ENCODE measurements at regions not wholly inside any gene's neighbourhood (a gene's known extent, or its start where the extent isn't known, plus 50 kb on each side); places are given as distances from the start of the nearest gene placed in this dataset.

DNA sequence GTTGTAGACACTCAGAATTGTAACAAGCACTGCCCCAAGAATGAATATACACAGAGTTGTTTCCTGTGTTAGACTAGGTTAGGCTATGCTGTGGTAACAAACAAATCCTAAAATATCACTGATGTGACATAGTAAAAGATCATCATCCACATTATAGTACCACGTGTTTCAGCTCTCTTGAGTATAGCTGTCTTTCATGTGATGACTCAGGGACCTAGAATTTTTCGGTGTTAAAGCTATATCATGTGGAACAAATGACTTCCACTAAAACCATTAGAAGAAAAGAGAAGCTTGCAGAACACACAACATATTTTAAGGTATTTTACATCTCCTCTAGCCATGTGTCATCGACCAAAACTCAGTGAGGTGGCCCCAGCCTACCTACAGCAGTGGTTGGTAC, 307.9 kb upstream of the RBMS3 start:
- no peak for DNase-seq (ENCODE audit: low read depth in 1 of 2, low spot score in 1 of 2)
- in situ Hi-C loops (cut with HindIII; ENCODE audit: low pct_unique_long_range_greater_than_20kb, low sequenced_read_pairs) = no loop called here
- TF ChIP-seq JUND (IDR thresholded peaks at IDR 0.05; ENCODE audit: low read depth) = no peak

DNA sequence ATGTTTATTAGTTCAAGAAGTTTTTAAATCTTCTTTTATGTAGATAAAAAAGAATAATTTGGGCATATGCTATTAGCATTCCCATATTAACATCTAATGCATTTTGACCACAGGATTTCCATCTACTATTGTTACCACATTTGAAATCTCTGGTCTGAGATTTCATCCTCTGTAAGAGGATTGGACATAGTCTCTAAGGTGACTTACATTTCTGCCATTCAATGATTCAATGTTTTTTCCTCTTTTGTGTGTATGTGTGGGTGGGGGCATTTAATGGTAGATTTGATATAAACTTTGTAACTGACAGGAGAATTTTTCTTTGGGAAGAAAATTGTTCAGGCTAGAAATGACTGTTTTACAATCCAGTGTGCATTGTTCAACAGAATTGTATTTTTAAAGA, 307.3 kb upstream of the RBMS3 start:
- no peak for TF ChIP-seq JUND (IDR thresholded peaks at IDR 0.05; ENCODE audit: low read depth)
- in situ Hi-C loops (cut with HindIII; ENCODE audit: low pct_unique_long_range_greater_than_20kb, low sequenced_read_pairs) = no loop called here
- no peak for DNase-seq (ENCODE audit: low read depth in 1 of 2, low spot score in 1 of 2)

DNA sequence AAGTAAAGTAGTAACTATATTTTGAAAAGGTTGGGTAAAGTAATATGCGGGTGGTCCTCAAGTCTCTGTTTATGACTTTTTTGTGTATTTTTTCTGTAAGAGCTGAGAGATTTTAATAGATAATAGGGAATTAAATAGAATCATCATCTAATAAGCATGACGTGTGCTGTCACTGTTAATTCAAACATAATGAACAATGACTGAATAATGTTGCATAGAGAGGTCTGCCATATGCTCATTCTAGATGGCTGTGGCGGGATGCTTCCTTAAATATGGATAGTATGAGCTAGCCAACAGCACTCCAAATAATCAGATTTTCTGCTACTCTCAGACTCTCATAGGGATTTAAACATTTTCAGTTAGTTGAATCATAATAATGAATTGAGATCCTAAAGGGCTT, 302.8 kb upstream of the RBMS3 start:
- DNase-seq (ENCODE audit: low read depth in 1 of 2, low spot score in 1 of 2) = no peak
- TF ChIP-seq JUND (IDR thresholded peaks at IDR 0.05; ENCODE audit: low read depth) = no peak
- in situ Hi-C loops (cut with HindIII; ENCODE audit: low pct_unique_long_range_greater_than_20kb, low sequenced_read_pairs) = no loop called here

DNA sequence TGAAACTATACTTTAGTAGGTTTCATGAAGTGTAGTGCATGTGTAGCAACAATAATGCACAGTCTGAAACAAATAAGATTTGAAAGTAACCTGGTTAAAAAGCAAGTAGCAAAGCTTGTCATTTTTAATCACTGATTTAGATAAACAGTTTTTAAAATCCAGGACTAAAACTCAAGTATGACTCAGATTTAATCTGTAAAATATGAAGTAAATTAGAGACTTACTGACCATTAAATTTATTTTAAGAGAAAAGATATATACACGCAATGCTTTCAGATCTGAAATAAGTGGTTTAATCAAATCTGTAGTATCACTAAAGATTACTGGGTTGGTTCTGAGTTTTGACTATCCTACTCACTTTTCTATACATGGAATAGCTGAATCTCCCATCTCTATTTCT, 300.7 kb upstream of the RBMS3 start:
- DNase-seq (ENCODE audit: low read depth in 1 of 2, low spot score in 1 of 2) = no peak
- no peak for TF ChIP-seq JUND (IDR thresholded peaks at IDR 0.05; ENCODE audit: low read depth)
- in situ Hi-C loops (cut with HindIII; ENCODE audit: low pct_unique_long_range_greater_than_20kb, low sequenced_read_pairs) = no loop called here

- in situ Hi-C loops (cut with HindIII; ENCODE audit: low pct_unique_long_range_greater_than_20kb, low sequenced_read_pairs) = no loop called here
- TF ChIP-seq JUND (IDR thresholded peaks at IDR 0.05; ENCODE audit: low read depth) = no peak
- no peak for DNase-seq (ENCODE audit: low read depth in 1 of 2, low spot score in 1 of 2)
These were observed 300.2 kb upstream of the RBMS3 start for GRCh38 chr3:28980631-28981030.

GRCh38 chr3:28982906-28983305, 298.0 kb upstream of the RBMS3 start:
- in situ Hi-C loops (cut with HindIII; ENCODE audit: low pct_unique_long_range_greater_than_20kb, low sequenced_read_pairs) = no loop called here
- DNase-seq (ENCODE audit: low read depth in 1 of 2, low spot score in 1 of 2) = no peak
- no peak for TF ChIP-seq JUND (IDR thresholded peaks at IDR 0.05; ENCODE audit: low read depth)

- in situ Hi-C loops (cut with HindIII; ENCODE audit: low pct_unique_long_range_greater_than_20kb, low sequenced_read_pairs) = no loop called here
- TF ChIP-seq JUND (IDR thresholded peaks at IDR 0.05; ENCODE audit: low read depth) = no peak
- DNase-seq (ENCODE audit: low read depth in 1 of 2, low spot score in 1 of 2) = no peak
These were observed 293.9 kb upstream of the RBMS3 start for GRCh38 chr3:28986922-28987321.

DNA sequence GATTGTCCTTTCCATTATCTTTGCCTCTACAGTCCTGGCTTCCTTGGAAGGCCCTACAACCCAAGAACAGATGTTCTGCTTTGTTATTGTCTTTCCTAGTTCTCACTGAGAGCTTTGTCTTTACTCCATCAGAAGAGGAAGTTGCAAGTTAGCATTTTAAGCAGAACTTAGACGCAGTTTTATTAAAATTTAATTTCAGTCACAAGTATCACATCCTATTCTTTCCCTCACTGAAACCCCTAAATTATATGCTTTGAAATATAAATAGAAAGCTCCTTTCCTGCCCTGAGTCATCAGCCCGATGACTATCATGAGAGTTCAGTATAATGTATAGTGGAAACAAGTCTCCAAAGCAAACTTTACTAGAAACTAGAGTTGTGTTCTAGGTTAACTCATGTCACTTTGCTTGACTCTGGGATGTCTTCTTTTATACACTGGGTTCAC, 291.2 kb upstream of the RBMS3 start:
- TF ChIP-seq JUND (IDR thresholded peaks at IDR 0.05; ENCODE audit: low read depth) = no peak
- no peak for DNase-seq (ENCODE audit: low read depth in 1 of 2, low spot score in 1 of 2)
- in situ Hi-C loops (cut with HindIII; ENCODE audit: low pct_unique_long_range_greater_than_20kb, low sequenced_read_pairs) = no loop called here

GRCh38 chr3:28994161-28994905, 286.5 kb upstream of the RBMS3 start:
- no peak for TF ChIP-seq JUND (IDR thresholded peaks at IDR 0.05; ENCODE audit: low read depth)
- in situ Hi-C loops (cut with HindIII; ENCODE audit: low pct_unique_long_range_greater_than_20kb, low sequenced_read_pairs) = no loop called here
- DNase-seq (ENCODE audit: low read depth in 1 of 2, low spot score in 1 of 2) = no peak

DNA sequence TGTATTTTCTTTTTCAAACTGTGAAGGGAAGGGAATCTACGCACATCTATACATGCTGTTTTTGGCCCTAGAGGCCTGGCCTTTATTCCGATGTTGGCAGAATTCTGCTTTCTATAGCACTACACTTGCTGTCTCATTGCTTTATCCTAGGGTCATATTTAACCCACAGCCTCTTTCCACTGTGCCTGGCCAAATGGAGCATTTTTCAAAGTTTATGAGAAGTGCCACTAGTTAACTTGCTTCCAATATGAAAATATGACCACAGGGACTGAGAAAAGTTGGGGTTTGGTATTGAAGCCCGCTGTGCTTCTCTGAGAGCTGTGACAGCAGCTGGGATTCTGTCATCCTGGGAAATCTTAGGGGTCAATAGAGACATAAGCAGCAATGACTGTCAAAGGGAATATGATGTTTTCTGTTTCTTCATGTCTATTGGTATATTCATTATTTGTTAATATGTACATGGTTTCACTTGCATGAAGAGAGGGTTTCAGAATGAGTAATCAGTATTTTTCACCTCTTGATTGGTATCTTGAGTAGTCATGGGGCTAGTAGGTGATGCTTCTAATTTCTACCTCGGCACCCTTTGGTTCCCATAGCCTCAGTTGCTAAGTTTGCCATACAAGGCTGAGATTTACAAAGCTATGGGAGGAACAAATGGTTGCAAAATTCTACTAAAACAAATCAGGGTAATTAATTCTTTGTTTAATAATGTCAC, 275.8 kb upstream of the RBMS3 start:
- no peak for DNase-seq (ENCODE audit: low read depth in 1 of 2, low spot score in 1 of 2)
- TF ChIP-seq JUND (IDR thresholded peaks at IDR 0.05; ENCODE audit: low read depth) = no peak
- in situ Hi-C loops (cut with HindIII; ENCODE audit: low pct_unique_long_range_greater_than_20kb, low sequenced_read_pairs) = no loop called here

GRCh38 chr3:29005862-29006261, 275.0 kb upstream of the RBMS3 start:
- in situ Hi-C loops (cut with HindIII; ENCODE audit: low pct_unique_long_range_greater_than_20kb, low sequenced_read_pairs) = no loop called here
- DNase-seq (ENCODE audit: low read depth in 1 of 2, low spot score in 1 of 2) = no peak
- TF ChIP-seq JUND (IDR thresholded peaks at IDR 0.05; ENCODE audit: low read depth) = no peak

DNA sequence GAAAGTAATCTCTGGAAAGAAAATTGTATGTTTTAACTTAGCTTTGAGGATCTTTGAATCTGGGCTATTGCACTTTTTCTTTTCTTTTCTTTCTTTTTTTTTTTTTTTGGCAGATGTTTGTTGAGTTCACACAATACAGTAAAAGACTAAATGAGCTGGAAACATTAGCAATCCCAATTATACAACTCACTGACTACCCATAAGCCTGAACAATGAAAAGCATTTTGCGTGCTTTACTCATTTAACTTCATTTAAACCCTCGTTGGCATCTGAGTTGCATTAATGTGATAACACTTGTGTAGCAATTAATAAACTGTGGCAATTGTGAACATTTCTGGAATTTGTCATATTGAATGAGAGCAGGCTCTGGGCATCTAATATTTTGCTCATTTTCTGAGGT, 269.4 kb upstream of the RBMS3 start:
- no peak for TF ChIP-seq JUND (IDR thresholded peaks at IDR 0.05; ENCODE audit: low read depth)
- DNase-seq (ENCODE audit: low read depth in 1 of 2, low spot score in 1 of 2) = no peak
- in situ Hi-C loops (cut with HindIII; ENCODE audit: low pct_unique_long_range_greater_than_20kb, low sequenced_read_pairs) = no loop called here

GRCh38 chr3:29011966-29012365, 268.9 kb upstream of the RBMS3 start:
- TF ChIP-seq JUND (IDR thresholded peaks at IDR 0.05; ENCODE audit: low read depth) = no peak
- no peak for DNase-seq (ENCODE audit: low read depth in 1 of 2, low spot score in 1 of 2)
- in situ Hi-C loops (cut with HindIII; ENCODE audit: low pct_unique_long_range_greater_than_20kb, low sequenced_read_pairs) = no loop called here

All from T47D (cell line).